Left lung (tissue), 4 donors: ENCODE measurements at regions not wholly inside any gene's neighbourhood (a gene's known extent, or its start where the extent isn't known, plus 50 kb on each side); places are given as distances from the start of the nearest gene placed in this dataset.

Experiments used
- ATAC-seq: fragments of 200-7000 bp; cut with Tn5 transposase; one replicate; pipeline ENCODE4 v1.9.1; 2020; ENCODE audit warnings: moderate library complexity
- DNase-seq, 4 donors: peaks; one replicate each; pipeline ENCODE4 v3.0.0-alpha.2; 2013 to 2020
- H3K27ac ChIP-seq, 2 donors: fragments of 200-600 bp; sonication (generic) in 1 of 2; one replicate each; pipeline versions ENCODE4 v1.5.0 to v1.8.0; 2020 to 2021
- H3K27me3 ChIP-seq, 2 donors: fragments of 200-600 bp; sonication (generic) in 1 of 2; one replicate each; pipeline versions ENCODE4 v1.5.0 to v1.8.0; 2020 to 2021
- H3K36me3 ChIP-seq, 2 donors: fragments of 200-600 bp; sonication (generic) in 1 of 2; one replicate each; pipeline versions ENCODE4 v1.5.0 to v1.8.0; 2020 to 2021
- H3K4me1 ChIP-seq, 2 donors: fragments of 200-600 bp; one replicate each; pipeline ENCODE4 v1.8.0; 2021
- H3K4me3 ChIP-seq, 2 donors: fragments of 200-600 bp; sonication (generic) in 1 of 2; one replicate each; pipeline versions ENCODE4 v1.5.0 to v1.8.0; 2020 to 2021; ENCODE audit warnings: mild to moderate bottlenecking in 1 of 2
- H3K9me3 ChIP-seq, 2 donors: fragments of 200-600 bp; sonication (generic) in 1 of 2; one replicate each; pipeline versions ENCODE4 v1.5.0 to v1.8.0; 2020 to 2021
- CTCF ChIP-seq, 2 donors: fragments of 200-600 bp; sonication (generic) in 1 of 2; IDR thresholded peaks; one replicate each; pipeline versions ENCODE4 v1.5.0 to v1.8.0; 2021; ENCODE audit warnings: antibody characterized with exemption in 2 of 2
- intact Hi-C, 2 donors: fragments of 100-400 bp; cut with DNase I; formaldehyde crosslinking; loops; one replicate each; pipeline versions ENCODE4 v1.11.2 to v1.14.2; 2022
- donor health status: DM: no; HTN: yes; CAD: no.
- donor health status: DM: no; HTN: no; CAD: no.

GRCh38 chr2:7742301-7742700 is 825.1 kb downstream of the RNF144A start:
- Histone ChIP-seq H3K27ac (no peak overlapping the region), H3K27me3 (no peaks in the 10 kb centered on the region), H3K36me3 (no peaks in the 10 kb centered on the region), H3K4me3 (no peak overlapping the region), H3K4me1 (no peaks in the 10 kb centered on the region), H3K9me3 (no peaks in the 10 kb centered on the region)
- ATAC-seq (no peak), DNase-seq (no peak)
- intact Hi-C loops = no loop called here
- TF ChIP-seq CTCF (IDR thresholded peaks at IDR 0.05) = no peak

- ATAC-seq = no peak
Observed at GRCh38 chr2:7744827-7745226, 827.6 kb downstream of the RNF144A start.

GRCh38 chr2:7745369-7745768 is 828.2 kb downstream of the RNF144A start:
- no peak for TF ChIP-seq CTCF (IDR thresholded peaks at IDR 0.05)
- ATAC-seq (no peak), DNase-seq (no peak)
- H3K4me1 ChIP-seq = no peaks in the 10 kb centered on the region
- intact Hi-C loops = no loop called here
- H3K4me3 ChIP-seq = no peak overlapping the region
- H3K27me3 ChIP-seq = no peaks in the 10 kb centered on the region
- no peaks in the 10 kb centered on the region for H3K36me3 ChIP-seq
- H3K9me3 ChIP-seq = no peaks in the 10 kb centered on the region
- H3K27ac ChIP-seq = no peak overlapping the region

More at GRCh38 chr2:7744827-7745226, 827.6 kb downstream of the RNF144A start:
- no peak for DNase-seq
- H3K4me1 ChIP-seq = no peaks in the 10 kb centered on the region
- H3K4me3 ChIP-seq = no peak overlapping the region
- no peaks in the 10 kb centered on the region for H3K27me3 ChIP-seq
- H3K9me3 ChIP-seq = no peaks in the 10 kb centered on the region
- intact Hi-C loops = no loop called here
- no peaks in the 10 kb centered on the region for H3K36me3 ChIP-seq
- no peak for TF ChIP-seq CTCF (IDR thresholded peaks at IDR 0.05)
- H3K27ac ChIP-seq = no peak overlapping the region

GRCh38 chr2:7748717-7749415 is 831.7 kb downstream of the RNF144A start:
- TF ChIP-seq CTCF (IDR thresholded peaks at IDR 0.05) = no peak
- H3K27me3 ChIP-seq = no peaks in the 10 kb centered on the region
- H3K4me1 ChIP-seq = no peaks in the 10 kb centered on the region
- no peaks in the 10 kb centered on the region for H3K36me3 ChIP-seq
- H3K9me3 ChIP-seq = peaks cover 0 to 11% of the 10 kb centered on the region in 2 donors
- DNase-seq (no peak), ATAC-seq (no peak)
- H3K4me3 ChIP-seq = no peak overlapping the region
- intact Hi-C loops = no loop called here
- H3K27ac ChIP-seq = no peak overlapping the region

- H3K4me1 ChIP-seq = no peaks in the 10 kb centered on the region
- H3K27me3 ChIP-seq = no peaks in the 10 kb centered on the region
- intact Hi-C loops = no loop called here
- ATAC-seq (no peak), DNase-seq (no peak)
- H3K9me3 ChIP-seq = peaks cover 0 to 20% of the 10 kb centered on the region in 2 donors
- H3K27ac ChIP-seq = no peak overlapping the region
- no peak overlapping the region for H3K4me3 ChIP-seq
- TF ChIP-seq CTCF (IDR thresholded peaks at IDR 0.05) = no peak
- no peaks in the 10 kb centered on the region for H3K36me3 ChIP-seq
Observed at GRCh38 chr2:7749895-7750559, 832.8 kb downstream of the RNF144A start.
